OCI-LY1 (cell line): ENCODE measurements at regions not wholly inside any gene's neighbourhood (a gene's known extent, or its start where the extent isn't known, plus 50 kb on each side); places are given as distances from the start of the nearest gene placed in this dataset.

Source experiments
- H2AFZ ChIP-seq: fragments of 200-600 bp; sonication (generic), shearing (Covaris generic); 2 replicates; pipeline ENCODE4 v1.6.0; 2014; ENCODE audit warnings: antibody characterized with exemption, mild to moderate bottlenecking, low read length
- H3F3A ChIP-seq: fragments of 200-600 bp; sonication (generic), shearing (Covaris generic); 2 replicates; pipeline ENCODE4 v1.6.0; 2014; ENCODE audit warnings: mild to moderate bottlenecking, antibody characterized with exemption, low read length, moderate library complexity; ENCODE audit not compliant: insufficient read depth
- H3K27ac ChIP-seq: fragments of 200-600 bp; sonication (generic); 2 replicates; pipeline ENCODE4 v1.5.1; 2014; ENCODE audit warnings: low read length, mixed run types, mild to moderate bottlenecking, low read depth; ENCODE audit not compliant: poor library complexity, severe bottlenecking
- H3K27me3 ChIP-seq: fragments of 200-600 bp; sonication (generic); 2 replicates; pipeline ENCODE4 v1.6.0; 2014; ENCODE audit warnings: antibody characterized with exemption, mild to moderate bottlenecking, low read length, moderate library complexity; ENCODE audit not compliant: insufficient read depth
- H3K36me3 ChIP-seq: fragments of 200-600 bp; sonication (generic); 2 replicates; pipeline ENCODE4 v1.6.1; 2014; ENCODE audit warnings: mild to moderate bottlenecking, antibody characterized with exemption, low read length, moderate library complexity, mixed read lengths; ENCODE audit not compliant: insufficient read depth
- H3K4me1 ChIP-seq: fragments of 200-600 bp; sonication (generic); 2 replicates; pipeline ENCODE4 v1.5.1; 2014; ENCODE audit warnings: mild to moderate bottlenecking, low read length, moderate library complexity; ENCODE audit not compliant: insufficient read depth, severe bottlenecking
- H3K4me2 ChIP-seq: fragments of 200-600 bp; sonication (generic), shearing (Covaris generic); 2 replicates; pipeline ENCODE4 v1.6.1; 2014; ENCODE audit warnings: low read length
- H3K4me3 ChIP-seq: fragments of 200-600 bp; sonication (generic); 2 replicates; pipeline ENCODE4 v1.5.1; 2014; ENCODE audit warnings: low read length, low read depth, mild to moderate bottlenecking, mixed read lengths; ENCODE audit not compliant: poor library complexity, severe bottlenecking
- H3K79me2 ChIP-seq: fragments of 200-600 bp; shearing (Covaris generic); 2 replicates; pipeline ENCODE4 v1.6.1; 2016; ENCODE audit warnings: mixed run types, low read length, mixed read lengths; ENCODE audit not compliant: insufficient read depth
- H3K9ac ChIP-seq: fragments of 200-600 bp; sonication (generic), shearing (Covaris generic); 2 replicates; pipeline ENCODE4 v1.6.1; 2014; ENCODE audit warnings: mild to moderate bottlenecking, low read length, mixed read lengths
- H3K9me2 ChIP-seq: fragments of 200-600 bp; sonication (generic), shearing (Covaris generic); 2 replicates; pipeline ENCODE4 v1.6.1; 2014; ENCODE audit warnings: low read depth, mild to moderate bottlenecking, low read length, mixed read lengths
- H3K9me3 ChIP-seq: fragments of 200-600 bp; shearing (Covaris generic); 2 replicates; pipeline ENCODE4 v1.6.1; 2014; ENCODE audit warnings: low read length, mixed read lengths
- H4K20me1 ChIP-seq: fragments of 200-600 bp; sonication (generic), shearing (Covaris generic); 2 replicates; pipeline ENCODE4 v1.6.0; 2016; ENCODE audit warnings: mild to moderate bottlenecking, low read length; ENCODE audit not compliant: insufficient read depth
- EZH2 ChIP-seq: fragments of 200-600 bp; sonication (generic), shearing (Covaris generic); IDR thresholded peaks from 2 replicates; pipeline ENCODE4 v1.8.0; 2017; ENCODE audit warnings: borderline replicate concordance, mixed run types, mild to moderate bottlenecking, antibody characterized with exemption, low read length, moderate library complexity, mixed read lengths
- TF ChIP-seq, protein P1 (sequence below): fragments of 200-600 bp; sonication (generic), shearing (Covaris generic); IDR thresholded peaks from 2 replicates; pipeline ENCODE4 v1.5.1; 2017; ENCODE audit warnings: mild to moderate bottlenecking, antibody characterized with exemption, low read length, moderate library complexity, mixed read lengths

DNA sequence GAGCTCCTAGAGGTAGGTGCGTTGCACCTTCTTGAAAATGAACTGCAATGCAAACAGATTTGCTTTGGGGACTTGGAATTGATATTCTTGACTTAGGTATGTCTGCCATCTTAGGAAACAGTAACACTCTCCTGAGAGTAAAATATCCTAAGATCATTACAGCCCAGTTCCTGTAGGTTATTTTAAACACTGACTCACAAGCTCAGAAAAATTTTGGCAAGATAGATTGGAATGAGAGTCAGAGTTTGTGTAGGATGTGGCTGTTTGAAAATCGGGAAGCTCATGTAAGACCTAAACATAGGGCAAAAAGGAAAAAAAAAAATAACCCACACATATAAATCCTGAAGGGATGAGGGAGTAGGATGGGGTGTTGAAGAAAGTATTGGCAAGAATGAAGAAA is 377.0 kb upstream of the LRRC4C start:
- Histone ChIP-seq H3F3A (no peaks in the 10 kb centered on the region), H3K9me2 (no peaks in the 10 kb centered on the region), H3K9me3 (no peaks in the 10 kb centered on the region), H3K27ac (no peak overlapping the region), H4K20me1 (no peaks in the 10 kb centered on the region), H3K79me2 (no peaks in the 10 kb centered on the region), H3K4me1 (no peaks in the 10 kb centered on the region), H3K4me2 (no peak overlapping the region), H2AFZ (no peak overlapping the region), H3K36me3 (no peaks in the 10 kb centered on the region), H3K9ac (no peak overlapping the region), H3K27me3 (no peaks in the 10 kb centered on the region), H3K4me3 (no peak overlapping the region)
- no peak for TF ChIP-seq EZH2
- TF ChIP-seq, protein P1, sequence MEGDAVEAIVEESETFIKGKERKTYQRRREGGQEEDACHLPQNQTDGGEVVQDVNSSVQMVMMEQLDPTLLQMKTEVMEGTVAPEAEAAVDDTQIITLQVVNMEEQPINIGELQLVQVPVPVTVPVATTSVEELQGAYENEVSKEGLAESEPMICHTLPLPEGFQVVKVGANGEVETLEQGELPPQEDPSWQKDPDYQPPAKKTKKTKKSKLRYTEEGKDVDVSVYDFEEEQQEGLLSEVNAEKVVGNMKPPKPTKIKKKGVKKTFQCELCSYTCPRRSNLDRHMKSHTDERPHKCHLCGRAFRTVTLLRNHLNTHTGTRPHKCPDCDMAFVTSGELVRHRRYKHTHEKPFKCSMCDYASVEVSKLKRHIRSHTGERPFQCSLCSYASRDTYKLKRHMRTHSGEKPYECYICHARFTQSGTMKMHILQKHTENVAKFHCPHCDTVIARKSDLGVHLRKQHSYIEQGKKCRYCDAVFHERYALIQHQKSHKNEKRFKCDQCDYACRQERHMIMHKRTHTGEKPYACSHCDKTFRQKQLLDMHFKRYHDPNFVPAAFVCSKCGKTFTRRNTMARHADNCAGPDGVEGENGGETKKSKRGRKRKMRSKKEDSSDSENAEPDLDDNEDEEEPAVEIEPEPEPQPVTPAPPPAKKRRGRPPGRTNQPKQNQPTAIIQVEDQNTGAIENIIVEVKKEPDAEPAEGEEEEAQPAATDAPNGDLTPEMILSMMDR = no peak

DNA sequence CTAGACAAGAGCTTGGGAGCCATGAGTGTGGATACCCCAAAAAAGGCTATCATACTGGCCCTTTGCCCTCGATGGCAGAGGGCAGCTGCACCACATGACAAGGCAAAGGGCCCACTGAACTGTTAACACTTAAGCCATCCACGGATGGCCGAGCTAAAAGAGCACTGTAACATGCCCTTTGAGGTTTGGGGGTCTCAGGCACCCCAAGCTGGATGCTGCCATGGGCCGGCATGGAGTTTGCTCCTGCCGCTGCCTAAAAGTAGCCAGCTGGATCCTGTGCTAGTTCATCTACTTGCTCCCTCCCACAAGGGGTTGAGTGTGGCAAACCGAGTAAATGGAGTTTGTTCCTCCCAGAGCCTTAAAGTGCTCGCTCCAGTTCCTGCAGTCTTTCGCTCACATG is 383.2 kb upstream of the LRRC4C start:
- H2AFZ ChIP-seq = no peak overlapping the region
- no peaks in the 10 kb centered on the region for H3K79me2 ChIP-seq
- TF ChIP-seq EZH2 = no peak
- TF ChIP-seq, protein P1 = no peak
- no peak overlapping the region for H3K4me2 ChIP-seq
- no peaks in the 10 kb centered on the region for H3K36me3 ChIP-seq
- no peaks in the 10 kb centered on the region for H3K27me3 ChIP-seq
- no peaks in the 10 kb centered on the region for H3K9me2 ChIP-seq
- H3K9me3 ChIP-seq = no peaks in the 10 kb centered on the region
- no peaks in the 10 kb centered on the region for H3K4me1 ChIP-seq
- no peaks in the 10 kb centered on the region for H3F3A ChIP-seq
- no peaks in the 10 kb centered on the region for H4K20me1 ChIP-seq
- no peak overlapping the region for H3K27ac ChIP-seq
- H3K4me3 ChIP-seq = no peak overlapping the region
- no peak overlapping the region for H3K9ac ChIP-seq

GRCh38 chr11:41845066-41845465 is 385.6 kb upstream of the LRRC4C start:
- Histone ChIP-seq H3K27me3 (no peaks in the 10 kb centered on the region), H2AFZ (no peak overlapping the region), H3K36me3 (no peaks in the 10 kb centered on the region), H3K79me2 (no peaks in the 10 kb centered on the region), H3K9me2 (no peaks in the 10 kb centered on the region), H3F3A (no peaks in the 10 kb centered on the region), H3K4me1 (no peaks in the 10 kb centered on the region), H3K9ac (no peak overlapping the region), H3K4me2 (no peak overlapping the region), H3K4me3 (no peak overlapping the region), H3K9me3 (no peaks in the 10 kb centered on the region), H3K27ac (no peak overlapping the region), H4K20me1 (no peaks in the 10 kb centered on the region)
- no peak for TF ChIP-seq EZH2
- TF ChIP-seq, protein P1 = no peak
